ENCODE measurements at regions not wholly inside any gene's neighbourhood (a gene's known extent, or its start where the extent isn't known, plus 50 kb on each side); places are given as distances from the start of the nearest gene placed in this dataset.

DNA sequence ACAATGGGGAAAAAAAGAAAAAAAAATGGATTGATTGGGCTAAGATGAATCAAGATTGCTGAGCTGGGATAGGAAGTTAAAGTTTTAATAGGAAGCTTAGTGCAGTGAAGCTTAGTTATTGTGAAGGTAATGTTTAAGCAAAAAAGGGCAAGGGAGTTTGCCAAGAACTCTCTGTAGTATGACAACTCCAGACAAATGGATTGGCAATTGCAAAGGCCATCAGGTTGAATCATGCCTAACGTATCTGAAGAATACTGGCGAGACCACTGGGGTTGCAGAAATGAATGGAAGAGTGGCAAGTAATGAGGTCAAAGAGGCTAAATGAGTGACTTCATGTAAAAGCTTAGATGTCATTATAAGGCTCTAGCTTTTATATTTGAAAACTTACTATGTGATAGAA is 1654.0 kb downstream of the PCDH7 start:
- no peak for DNase-seq (ENCODE audit: low read depth)
- TF ChIP-seq, protein P1, sequence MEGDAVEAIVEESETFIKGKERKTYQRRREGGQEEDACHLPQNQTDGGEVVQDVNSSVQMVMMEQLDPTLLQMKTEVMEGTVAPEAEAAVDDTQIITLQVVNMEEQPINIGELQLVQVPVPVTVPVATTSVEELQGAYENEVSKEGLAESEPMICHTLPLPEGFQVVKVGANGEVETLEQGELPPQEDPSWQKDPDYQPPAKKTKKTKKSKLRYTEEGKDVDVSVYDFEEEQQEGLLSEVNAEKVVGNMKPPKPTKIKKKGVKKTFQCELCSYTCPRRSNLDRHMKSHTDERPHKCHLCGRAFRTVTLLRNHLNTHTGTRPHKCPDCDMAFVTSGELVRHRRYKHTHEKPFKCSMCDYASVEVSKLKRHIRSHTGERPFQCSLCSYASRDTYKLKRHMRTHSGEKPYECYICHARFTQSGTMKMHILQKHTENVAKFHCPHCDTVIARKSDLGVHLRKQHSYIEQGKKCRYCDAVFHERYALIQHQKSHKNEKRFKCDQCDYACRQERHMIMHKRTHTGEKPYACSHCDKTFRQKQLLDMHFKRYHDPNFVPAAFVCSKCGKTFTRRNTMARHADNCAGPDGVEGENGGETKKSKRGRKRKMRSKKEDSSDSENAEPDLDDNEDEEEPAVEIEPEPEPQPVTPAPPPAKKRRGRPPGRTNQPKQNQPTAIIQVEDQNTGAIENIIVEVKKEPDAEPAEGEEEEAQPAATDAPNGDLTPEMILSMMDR (IDR thresholded peaks at IDR 0.05; ENCODE audit: insufficient read depth, low read depth, low read length) = no peak
- no peak overlapping the region for H3K4me3 ChIP-seq (ENCODE audit: low read depth, low read length)

DNA sequence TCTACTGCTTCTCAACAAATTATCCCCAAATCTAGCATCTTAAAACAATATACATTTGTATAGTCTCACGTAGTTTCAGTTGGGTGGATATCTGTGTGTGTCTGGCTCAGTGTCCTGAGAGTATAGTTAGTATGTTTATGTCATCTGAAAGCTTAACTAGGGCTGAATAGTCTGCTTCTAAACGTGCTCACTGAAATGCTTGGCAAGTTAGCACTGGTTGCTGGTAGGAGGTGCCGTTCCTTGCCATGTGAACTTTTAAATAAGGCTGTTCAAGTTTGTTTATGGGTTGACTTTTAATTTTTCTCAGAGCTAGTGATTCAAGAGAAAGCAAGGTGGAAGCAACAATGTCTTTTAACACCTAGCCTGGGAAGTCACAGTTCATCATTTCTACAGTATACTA is 1673.6 kb downstream of the PCDH7 start:
- no peak for DNase-seq (ENCODE audit: low read depth)
- TF ChIP-seq, protein P1 (IDR thresholded peaks at IDR 0.05; ENCODE audit: insufficient read depth, low read depth, low read length) = no peak
- H3K4me3 ChIP-seq (ENCODE audit: low read depth, low read length) = no peak overlapping the region

DNA sequence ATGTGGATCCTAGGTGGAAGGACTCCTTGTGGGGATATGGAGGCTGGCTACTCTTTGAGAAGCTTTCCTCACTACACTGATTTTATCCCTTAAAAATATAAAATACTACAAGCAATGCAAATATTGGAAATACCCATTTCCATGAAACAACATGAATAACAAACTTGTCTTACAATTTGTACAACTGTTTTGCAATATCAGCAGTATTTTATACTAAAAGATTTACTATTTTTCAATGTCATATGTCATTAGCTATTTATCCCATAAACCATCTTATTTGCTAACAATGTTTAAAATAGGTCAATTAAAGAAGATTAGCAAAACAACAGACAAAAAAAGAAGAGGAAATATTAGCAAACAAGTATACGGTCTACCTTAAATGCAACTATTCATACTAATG is 1674.1 kb downstream of the PCDH7 start:
- DNase-seq (ENCODE audit: low read depth) = no peak

DNA sequence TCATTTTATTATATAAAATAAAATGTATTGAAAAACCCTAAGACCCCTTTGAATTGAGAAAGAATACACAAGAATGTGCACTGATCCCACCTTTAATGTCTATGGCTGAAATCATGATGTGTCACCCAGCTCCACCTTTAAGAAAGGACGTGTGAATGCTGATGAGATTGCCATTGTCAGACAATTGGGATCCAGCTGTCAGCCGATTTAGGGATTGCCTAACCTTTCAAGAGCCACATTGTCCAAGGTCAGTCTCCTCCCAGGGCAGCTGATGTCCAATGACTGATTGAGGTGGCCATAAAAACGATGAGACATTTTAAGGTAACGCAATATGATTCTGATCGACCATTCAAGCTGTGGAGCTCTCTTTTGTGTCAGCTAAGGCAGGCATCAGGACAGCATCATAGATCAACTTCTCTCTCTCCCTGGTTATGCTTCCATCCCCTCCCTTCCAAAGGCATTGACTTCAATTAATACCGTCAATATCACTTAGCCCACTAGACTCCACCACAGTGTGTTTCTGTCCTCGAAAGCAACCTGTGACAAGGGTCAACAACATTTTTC is 1676.4 kb downstream of the PCDH7 start:
- TF ChIP-seq, protein P1 (IDR thresholded peaks at IDR 0.05; ENCODE audit: insufficient read depth, low read depth, low read length) = no peak
- DNase-seq (ENCODE audit: low read depth) = no peak
- H3K4me3 ChIP-seq (ENCODE audit: low read depth, low read length) = no peak overlapping the region

More for the DNA sequence above, 1674.1 kb downstream of the PCDH7 start:
- TF ChIP-seq, protein P1 (IDR thresholded peaks at IDR 0.05; ENCODE audit: insufficient read depth, low read depth, low read length) = no peak
- H3K4me3 ChIP-seq (ENCODE audit: low read depth, low read length) = no peak overlapping the region

DNA sequence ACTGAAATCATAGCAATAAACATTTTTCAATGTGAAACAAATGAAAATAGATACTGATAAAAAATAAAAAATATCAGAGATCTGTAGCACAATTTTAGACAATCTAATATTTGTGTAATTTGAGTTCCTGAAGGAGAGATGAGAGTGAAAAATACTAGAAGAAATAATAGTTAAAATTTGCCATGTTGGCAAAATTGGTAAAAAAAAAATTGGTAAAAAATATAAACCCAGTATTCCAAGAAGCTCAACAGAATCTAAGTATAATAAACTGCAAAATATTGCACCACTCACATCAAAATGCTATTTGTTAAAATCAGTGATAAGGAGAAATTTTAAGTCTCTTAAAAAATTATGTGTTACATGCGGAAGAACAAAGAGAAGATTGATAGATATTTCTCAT is 1680.7 kb downstream of the PCDH7 start:
- no peak overlapping the region for H3K4me3 ChIP-seq (ENCODE audit: low read depth, low read length)
- TF ChIP-seq, protein P1 (IDR thresholded peaks at IDR 0.05; ENCODE audit: insufficient read depth, low read depth, low read length) = no peak
- DNase-seq (ENCODE audit: low read depth) = no peak

DNA sequence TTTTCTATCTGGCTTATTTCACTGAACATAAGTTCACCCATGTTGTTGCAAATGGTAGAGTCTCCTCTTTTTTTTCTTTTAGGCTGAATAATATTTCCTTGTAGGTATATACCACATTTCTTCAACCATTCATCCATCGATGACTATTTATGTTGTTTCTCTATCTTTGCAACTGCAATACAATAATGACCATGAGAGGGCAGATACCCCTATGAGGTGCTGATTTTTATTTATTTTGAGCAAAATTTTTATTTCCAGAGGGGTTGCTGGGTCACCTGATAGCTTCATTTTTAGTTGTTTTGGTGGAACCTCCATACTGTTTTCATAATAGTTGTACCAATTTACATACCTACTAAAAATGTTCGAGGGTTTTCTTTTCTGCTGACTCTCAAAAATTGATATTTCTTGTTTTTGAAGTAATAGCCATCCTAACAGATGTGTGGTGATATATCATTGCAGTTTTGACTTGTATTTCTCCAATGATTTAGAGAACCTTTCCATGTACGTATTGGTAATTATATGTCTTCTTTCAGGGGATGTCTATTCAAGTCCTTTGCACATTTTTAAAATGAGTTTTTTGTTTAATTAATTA is 1697.0 kb downstream of the PCDH7 start:
- DNase-seq (ENCODE audit: low read depth) = no peak
- TF ChIP-seq, protein P1 (IDR thresholded peaks at IDR 0.05; ENCODE audit: insufficient read depth, low read depth, low read length) = no peak
- no peak overlapping the region for H3K4me3 ChIP-seq (ENCODE audit: low read depth, low read length)

DNA sequence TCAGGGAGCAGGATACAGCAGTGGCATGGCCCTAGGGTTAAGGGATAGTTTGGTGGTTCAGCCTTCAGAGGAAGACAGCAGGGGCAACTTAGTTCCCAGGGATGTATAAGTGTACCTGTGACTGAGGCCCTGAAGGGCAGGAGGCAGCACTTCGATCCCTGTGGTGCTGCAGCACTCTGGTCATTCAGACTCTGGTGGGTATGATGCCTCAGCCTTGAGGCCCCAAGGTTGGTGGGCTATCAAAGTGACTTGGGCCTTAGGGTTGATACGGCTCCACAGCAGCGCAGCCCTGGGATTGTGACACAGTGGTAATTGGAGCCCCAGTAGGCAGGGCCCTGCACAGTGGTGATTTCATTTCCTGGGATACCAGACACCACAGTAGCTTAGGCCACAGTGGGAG is 1703.1 kb downstream of the PCDH7 start:
- no peak overlapping the region for H3K4me3 ChIP-seq (ENCODE audit: low read depth, low read length)
- TF ChIP-seq, protein P1 (IDR thresholded peaks at IDR 0.05; ENCODE audit: insufficient read depth, low read depth, low read length) = no peak
- DNase-seq (ENCODE audit: low read depth) = no peak
